GM12891 (cell line): ENCODE measurements at regions not wholly inside any gene's neighbourhood (a gene's known extent, or its start where the extent isn't known, plus 50 kb on each side); places are given as distances from the start of the nearest gene placed in this dataset.

Experiments
- PAX5 ChIP-seq: IDR thresholded peaks from 2 replicates; pipeline ENCODE4 v1.6.1; 2011; ENCODE audit warnings: low read length, moderate library complexity, mild to moderate bottlenecking; ENCODE audit not compliant: insufficient read depth, severe bottlenecking
- POLR2A ChIP-seq: IDR thresholded peaks from 2 replicates; pipeline ENCODE4 v1.6.1; 2011; ENCODE audit warnings: low read depth, low read length, control low read depth
- POLR2AphosphoS5 ChIP-seq: IDR thresholded peaks from 2 replicates; pipeline ENCODE4 v1.6.1; 2011; ENCODE audit warnings: low read depth, low read length, control low read depth
- SPI1 ChIP-seq: IDR thresholded peaks from 2 replicates; pipeline ENCODE4 v1.6.1; 2011; ENCODE audit warnings: low read depth, low read length, control low read depth
- TAF1 ChIP-seq: IDR thresholded peaks from 2 replicates; pipeline ENCODE4 v1.6.1; 2011; ENCODE audit warnings: low read depth, low read length, control low read depth

DNA sequence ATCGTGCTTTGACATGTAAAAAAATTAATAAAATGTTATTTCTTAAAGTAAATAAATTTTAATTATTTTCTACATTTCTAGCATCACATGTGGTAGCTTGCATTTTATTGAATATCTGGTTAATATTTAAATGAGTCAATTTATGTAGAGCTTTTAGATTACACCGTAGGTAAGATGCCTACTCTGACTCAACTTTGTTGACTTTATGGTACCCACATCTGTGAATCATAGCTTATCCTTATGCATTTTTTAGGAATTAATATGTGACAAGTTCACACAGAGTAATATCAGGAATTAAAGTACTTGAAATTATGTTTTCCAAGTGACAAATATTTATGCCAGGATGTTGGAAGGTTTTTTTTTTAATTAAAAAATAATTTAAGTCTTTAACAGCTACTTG, 120.7 kb downstream of the LEPR start:
- TF ChIP-seq TAF1 (no peak), POLR2A (no peak), POLR2AphosphoS5 (no peak), SPI1 (no peak), PAX5 (no peak)
